Kidney glomerular epithelial cell (primary cell): ENCODE measurements at regions not wholly inside any gene's neighbourhood (a gene's known extent, or its start where the extent isn't known, plus 50 kb on each side); places are given as distances from the start of the nearest gene placed in this dataset.
"Not testable (repeated sequence)": the region's sequence is repeated elsewhere in the genome, so short reads cannot be mapped to it uniquely, and the experiment has no call there.

Experiments
- DNase-seq: peaks from one replicate; lab custom pipeline; 2025; lab: John Stamatoyannopoulos, UW

DNA sequence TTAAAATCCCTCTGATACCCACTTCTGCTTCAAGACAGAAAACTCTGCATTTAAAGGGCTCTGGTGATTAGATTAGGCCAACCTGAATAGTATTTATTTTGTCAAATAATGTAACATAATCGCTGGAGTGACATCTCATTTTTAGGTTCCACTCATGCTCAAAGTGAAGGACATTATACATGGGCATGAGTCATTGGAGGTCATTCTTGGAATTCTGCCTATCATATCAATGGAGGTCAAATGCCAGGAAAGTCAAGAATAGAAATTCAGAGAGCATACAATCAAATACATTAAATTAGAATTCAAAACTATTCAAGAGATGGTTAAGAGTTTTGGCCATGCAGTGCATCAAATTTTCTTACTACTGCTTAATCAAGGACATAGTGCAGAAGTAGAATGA, 50.8 kb upstream of the PRSS1 start:
- no peak for DNase-seq

DNA sequence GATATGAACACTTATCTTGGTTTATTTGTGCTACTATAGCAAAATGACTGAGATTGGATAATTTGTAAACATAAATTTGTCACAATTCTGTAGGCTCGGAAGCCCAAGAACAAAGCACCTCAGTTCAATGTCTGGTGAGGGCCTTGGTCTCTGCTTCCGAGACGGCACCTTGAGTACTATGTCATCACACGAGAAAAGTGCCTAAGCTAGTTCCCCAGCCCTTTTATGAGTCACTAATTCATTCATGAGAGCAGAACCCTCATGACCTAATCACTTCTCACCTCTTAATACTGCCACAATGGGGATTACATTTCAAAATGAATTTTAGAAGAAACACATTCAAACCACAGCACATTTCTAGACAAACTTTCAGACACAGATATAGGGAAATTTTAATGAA, 52.0 kb upstream of the PRSS1 start:
- DNase-seq: no peak

DNA sequence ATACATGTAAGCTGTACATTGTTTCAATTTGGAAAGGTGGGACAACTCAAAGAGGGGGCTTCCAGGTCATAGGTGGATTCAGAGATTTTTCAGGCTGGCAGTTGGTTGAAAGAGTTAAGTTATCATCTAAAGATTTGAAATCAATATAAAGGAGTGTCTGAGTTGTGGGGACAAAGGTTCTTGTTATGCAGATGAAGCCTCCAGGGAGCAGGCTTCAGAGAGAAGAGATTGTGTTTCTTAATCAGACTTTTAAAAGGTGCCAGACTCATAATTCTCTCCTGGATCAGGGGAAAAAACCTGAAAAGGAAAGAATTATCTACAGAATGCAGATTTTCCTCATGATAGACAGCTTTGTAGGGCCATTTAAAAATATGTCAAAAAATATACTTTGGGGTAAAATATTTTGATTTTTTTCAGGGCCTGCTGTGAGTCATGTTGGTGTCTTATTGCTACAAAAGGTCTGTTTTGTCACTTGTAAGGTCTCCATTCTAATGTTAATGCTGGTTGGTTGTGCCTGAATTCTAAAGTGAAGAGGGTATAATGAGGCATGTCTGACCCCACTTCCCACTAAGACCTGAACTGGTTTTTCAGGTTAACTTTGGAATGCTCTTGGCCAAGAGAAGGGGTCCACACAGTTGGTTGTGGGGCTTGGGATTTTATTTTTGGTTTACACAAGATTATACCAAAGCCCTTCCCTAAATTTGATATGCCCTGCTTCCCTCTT, 52.7 kb upstream of the PRSS1 start:
- DNase-seq: no peak

DNA sequence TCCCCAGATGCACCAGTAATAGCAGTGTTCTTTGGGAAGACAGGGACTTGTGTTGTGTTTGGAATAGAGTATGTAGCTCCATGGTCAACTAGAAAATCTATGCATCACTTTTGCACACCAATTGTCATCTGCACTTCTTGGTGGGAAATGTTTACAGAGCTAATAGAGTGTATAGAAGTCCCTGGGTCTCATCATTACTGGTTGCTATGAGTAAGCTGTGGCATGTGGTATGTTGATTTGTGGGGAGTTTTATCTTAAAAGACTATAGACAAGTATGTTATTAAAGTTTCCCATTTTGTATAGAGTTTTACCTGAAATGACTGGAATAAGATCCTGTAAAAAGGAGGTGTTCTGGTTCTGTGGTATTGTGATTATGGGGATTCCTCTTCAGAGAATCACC, 55.4 kb upstream of the PRSS1 start:
- no peak for DNase-seq

DNA sequence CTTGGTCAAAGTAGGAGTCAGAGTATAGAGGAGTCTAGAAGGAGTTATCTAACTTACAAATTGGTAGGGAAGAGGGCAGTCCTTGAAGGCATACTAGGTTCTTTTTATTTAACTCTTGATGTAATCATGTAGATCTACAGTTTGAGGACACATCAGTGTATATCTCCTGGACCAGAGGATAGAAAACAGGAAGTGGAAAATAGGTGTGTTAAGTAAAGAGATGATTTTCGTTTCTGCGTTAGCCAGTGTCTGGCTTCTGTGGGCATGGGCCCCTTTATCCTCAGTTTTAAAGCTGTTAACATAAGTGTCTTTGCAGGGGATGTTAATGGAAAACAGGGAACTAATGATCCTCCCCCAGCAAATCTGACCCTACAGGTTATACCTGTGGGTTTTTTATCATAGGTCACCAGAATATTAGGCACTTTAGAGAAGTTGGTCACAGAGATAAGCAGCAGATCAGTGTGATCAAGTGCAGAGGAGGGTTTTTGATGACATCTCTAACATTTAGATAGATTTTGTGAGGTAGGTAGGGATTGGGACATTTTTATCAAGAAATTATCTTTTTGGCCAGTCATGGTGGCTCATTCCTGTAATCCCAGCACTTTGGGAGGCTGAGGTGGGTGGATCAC, 58.6 kb upstream of the PRSS1 start:
- no peak for DNase-seq

- no peak for DNase-seq
Observed at GRCh38 chr7:142689439-142690120, 59.7 kb upstream of the PRSS1 start.

DNA sequence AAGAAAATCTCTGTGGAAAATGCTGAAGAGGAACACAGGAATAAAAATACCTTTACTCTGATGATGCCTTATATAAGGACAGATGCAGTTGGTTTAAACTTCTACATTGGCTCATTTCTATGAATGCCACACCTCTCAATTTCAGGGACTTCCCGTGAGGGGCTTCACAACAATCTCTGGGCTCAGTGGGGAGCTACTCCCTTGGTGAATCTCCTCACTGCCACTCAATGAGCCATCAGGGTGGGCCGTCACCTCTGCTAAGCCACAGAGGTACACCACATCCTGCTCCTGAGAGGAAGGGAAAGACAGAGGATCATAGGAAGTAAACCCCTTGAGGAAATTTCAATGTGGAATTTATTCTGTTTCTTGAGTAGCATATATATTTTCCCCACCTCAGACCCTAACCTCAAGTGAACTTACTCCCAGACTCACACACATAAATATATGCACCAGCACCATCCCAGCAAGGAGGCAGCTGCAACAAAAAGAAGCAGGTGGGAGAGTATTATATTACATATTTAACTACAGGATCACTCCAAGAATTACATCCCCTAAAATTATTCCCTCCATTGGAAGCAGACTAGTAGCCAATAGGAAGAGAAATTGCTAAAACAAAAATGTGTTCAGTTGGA, 63.3 kb upstream of the PRSS1 start:
- no peak for DNase-seq

DNA sequence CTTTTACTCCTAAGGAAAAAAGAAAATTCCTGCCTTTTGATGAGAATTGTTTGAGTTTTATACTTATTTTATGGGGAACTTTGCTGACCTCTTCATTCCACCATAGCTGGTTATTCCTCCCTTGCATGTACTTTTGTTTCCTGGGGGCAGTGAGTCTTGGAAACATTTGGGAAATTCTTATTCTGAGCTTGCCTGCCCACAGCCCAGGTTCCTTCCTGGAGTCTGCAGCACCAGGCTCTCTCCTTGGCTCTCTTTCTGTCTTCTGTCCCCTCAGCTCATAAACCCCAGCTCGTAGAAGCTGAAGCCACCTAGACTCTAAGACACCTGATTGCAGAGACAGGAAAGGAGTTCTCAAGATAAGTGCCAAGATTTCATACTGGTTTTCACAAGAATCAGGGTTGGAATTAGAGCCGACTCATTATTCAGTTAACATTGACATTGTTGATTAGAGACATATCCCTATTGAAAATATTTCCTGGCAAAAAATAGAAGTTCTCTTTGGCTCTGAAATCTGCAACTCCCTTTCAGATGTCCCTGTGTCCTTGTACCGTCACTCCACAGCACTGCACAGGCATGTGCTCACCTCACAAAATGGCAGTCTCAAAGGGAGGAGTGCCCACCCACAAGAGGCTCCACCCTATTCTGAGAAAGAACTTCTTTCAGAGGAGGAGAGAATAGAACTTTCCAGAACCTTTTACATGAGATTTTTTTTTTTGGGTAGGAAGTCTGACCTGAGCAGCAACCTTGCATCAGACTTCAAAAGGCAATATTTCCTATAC, 67.8 kb upstream of the PRSS1 start:
- DNase-seq: no peak

DNA sequence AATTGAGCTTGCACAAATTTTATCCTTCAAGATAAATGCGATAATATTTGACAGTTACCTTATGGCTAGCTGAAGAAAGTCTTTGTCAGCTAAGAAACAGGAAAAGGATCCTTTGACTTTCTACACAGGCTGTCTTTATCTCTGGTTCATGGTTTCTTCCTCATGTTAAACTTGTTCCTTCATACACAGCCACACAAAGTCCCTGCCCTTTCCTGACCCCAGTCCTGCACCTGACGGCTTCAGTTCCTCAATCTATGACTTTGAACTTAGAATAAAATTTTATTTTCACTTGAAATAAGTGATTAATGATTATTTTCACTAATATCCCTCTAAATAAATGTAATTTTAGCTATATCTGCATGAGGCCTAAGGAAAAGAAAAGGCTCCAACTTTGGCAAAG, 77.8 kb upstream of the PRSS1 start:
- DNase-seq: no peak

- no peak for DNase-seq
Observed at GRCh38 chr7:142670511-142670910, 78.8 kb upstream of the PRSS1 start.

- DNase-seq: peak; percentile 2
Observed at GRCh38 chr7:142669074-142669654, 80.1 kb upstream of the PRSS1 start.

DNA sequence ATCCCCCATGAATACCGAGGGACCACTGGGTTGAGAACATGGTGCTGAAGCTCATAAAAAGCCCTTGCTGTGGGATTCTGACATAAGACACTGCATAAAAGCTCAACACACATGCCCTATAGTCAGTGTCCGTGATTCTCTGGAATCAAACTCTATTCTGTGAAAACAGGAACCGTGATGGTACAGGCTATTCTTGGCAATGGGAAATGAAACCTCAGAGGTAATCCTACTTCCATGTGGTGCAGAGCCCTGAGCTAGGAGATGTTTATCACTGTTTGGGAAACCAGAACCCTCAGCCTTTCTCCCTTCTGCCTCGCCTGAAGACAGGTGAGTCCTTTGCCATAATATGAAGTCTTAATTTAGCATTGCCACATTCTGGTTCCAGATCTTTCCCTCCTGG, 80.8 kb upstream of the PRSS1 start:
- no peak for DNase-seq

DNA sequence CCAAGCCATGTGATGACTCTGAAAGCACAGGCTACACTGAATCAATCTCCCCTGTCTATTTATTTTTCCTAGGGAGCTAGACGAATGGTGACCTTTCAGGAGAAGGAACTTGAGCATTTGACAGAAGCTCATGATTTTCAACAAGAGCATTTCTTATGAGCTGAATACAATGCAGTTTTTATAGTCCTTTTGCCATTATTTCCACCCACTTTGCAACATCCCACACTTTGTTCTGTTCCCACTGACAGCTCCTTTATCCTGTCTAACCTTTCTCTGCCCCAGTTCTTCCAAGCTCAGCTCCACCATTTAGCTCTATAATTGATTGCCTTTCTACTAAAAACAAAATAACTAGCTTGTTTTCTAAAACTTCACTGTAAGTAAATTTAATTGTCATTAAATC, 91.9 kb upstream of the PRSS1 start:
- DNase-seq: no peak

- no peak for DNase-seq
Observed at GRCh38 chr7:142654398-142654797, 94.9 kb upstream of the PRSS1 start.

GRCh38 chr7:142647749-142648148, 101.5 kb upstream of the PRSS1 start:
- DNase-seq: no peak

- no peak for DNase-seq
Observed at GRCh38 chr7:142646386-142647140, 102.7 kb upstream of the PRSS1 start.

GRCh38 chr7:142645777-142646176, 103.5 kb upstream of the PRSS1 start:
- DNase-seq: no peak

GRCh38 chr7:142642316-142642715, 107.0 kb upstream of the PRSS1 start:
- DNase-seq: no peak

DNA sequence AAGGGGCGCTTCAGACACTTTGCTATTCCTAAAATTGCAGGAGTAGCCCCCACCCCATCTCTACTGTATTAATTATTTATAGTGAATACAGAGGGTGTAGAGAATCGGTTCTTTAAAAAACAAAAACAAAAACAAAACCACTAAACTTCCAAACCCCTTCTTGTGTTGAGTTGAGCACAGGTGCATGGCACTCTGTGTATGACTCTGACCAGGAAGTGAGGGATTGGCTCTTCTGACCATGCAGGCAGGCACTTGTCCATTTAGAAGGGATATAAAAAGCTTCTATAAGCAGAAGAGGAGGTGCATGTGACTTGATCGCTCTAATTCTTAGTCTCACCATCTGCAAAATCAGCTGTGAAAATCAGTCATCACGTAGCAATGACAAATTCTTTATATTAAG, 108.0 kb upstream of the PRSS1 start:
- DNase-seq: not testable (repeated sequence)

DNA sequence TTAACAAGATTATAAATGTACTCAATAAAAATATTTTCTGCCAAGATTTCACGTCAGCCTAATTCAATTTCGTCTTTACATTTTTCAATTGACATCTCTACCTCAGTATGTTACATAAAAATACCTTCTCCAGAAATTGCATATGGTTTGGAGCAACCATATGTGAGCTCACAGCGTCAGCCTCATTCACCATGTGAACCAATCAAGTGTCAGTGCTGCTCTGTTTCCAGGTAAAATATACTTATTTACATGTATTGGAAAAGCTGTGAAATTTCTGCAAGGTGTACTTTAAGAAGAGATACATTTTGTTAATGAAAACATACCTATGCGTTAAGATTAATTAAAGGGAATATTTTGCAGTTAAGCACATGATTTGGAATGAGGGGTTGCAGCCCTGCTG, 110.7 kb upstream of the PRSS1 start:
- no peak for DNase-seq

DNA sequence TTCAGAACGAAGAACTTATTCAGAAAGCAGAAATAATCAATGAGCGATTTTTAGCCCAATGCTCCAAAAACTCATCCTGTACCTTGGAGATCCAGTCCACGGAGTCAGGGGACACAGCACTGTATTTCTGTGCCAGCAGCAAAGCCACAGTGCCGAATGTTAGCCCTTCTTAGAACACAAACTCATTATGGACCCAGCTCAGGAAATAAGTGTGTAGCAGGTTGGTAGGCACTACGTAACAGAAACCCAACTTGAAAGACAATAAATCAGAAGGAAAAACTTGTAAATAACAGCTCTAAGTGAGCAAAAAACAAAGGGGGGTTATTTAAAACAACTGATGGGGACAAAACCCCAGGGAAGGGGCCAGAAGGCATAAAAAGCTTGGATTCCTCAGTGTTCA, 112.0 kb upstream of the PRSS1 start:
- DNase-seq: no peak
